ENCODE measurements at regions not wholly inside any gene's neighbourhood (a gene's known extent, or its start where the extent isn't known, plus 50 kb on each side); places are given as distances from the start of the nearest gene placed in this dataset.

GRCh38 chr12:76226397-76226796 lies 121.8 kb downstream of the BBS10 start:
- intact Hi-C loops (cut with micrococcal nuclease): no loop called here

GRCh38 chr12:76223869-76224268 lies 124.3 kb downstream of the BBS10 start:
- intact Hi-C loops (cut with micrococcal nuclease): no loop called here

- intact Hi-C loops (cut with micrococcal nuclease): no loop called here
Observed at GRCh38 chr12:76220980-76221379, 127.2 kb downstream of the BBS10 start.

GRCh38 chr12:76219806-76220205 lies 128.4 kb downstream of the BBS10 start:
- intact Hi-C loops (cut with micrococcal nuclease): no loop called here

- intact Hi-C loops (cut with micrococcal nuclease): no loop called here
Observed at GRCh38 chr12:76216585-76217472, 131.4 kb downstream of the BBS10 start.

GRCh38 chr12:76208129-76208528 lies 123.6 kb upstream of the NAP1L1 start:
- intact Hi-C loops (cut with micrococcal nuclease): no loop called here

- intact Hi-C loops (cut with micrococcal nuclease): no loop called here
Observed at GRCh38 chr12:76206677-76207072, 122.2 kb upstream of the NAP1L1 start.

GRCh38 chr12:76206039-76206676 lies 121.7 kb upstream of the NAP1L1 start:
- intact Hi-C loops (cut with micrococcal nuclease): no loop called here

GRCh38 chr12:76202621-76203020 lies 118.1 kb upstream of the NAP1L1 start:
- intact Hi-C loops (cut with micrococcal nuclease): no loop called here

- intact Hi-C loops (cut with micrococcal nuclease): no loop called here
Observed at GRCh38 chr12:76201758-76202157, 117.3 kb upstream of the NAP1L1 start.

GRCh38 chr12:76201316-76201715 lies 116.8 kb upstream of the NAP1L1 start:
- intact Hi-C loops (cut with micrococcal nuclease): no loop called here

- intact Hi-C loops (cut with micrococcal nuclease): no loop called here
Observed at GRCh38 chr12:76199808-76200207, 115.3 kb upstream of the NAP1L1 start.

GRCh38 chr12:76198839-76199238 lies 114.4 kb upstream of the NAP1L1 start:
- intact Hi-C loops (cut with micrococcal nuclease): no loop called here

GRCh38 chr12:76197283-76197682 lies 112.8 kb upstream of the NAP1L1 start:
- intact Hi-C loops (cut with micrococcal nuclease): no loop called here

- intact Hi-C loops (cut with micrococcal nuclease): no loop called here
Observed at GRCh38 chr12:76195920-76196319, 111.4 kb upstream of the NAP1L1 start.

GRCh38 chr12:76194724-76195123 lies 110.2 kb upstream of the NAP1L1 start:
- intact Hi-C loops (cut with micrococcal nuclease): no loop called here

GRCh38 chr12:76193961-76194360 lies 109.5 kb upstream of the NAP1L1 start:
- intact Hi-C loops (cut with micrococcal nuclease): no loop called here

- intact Hi-C loops (cut with micrococcal nuclease): no loop called here
Observed at GRCh38 chr12:76192416-76192815, 107.9 kb upstream of the NAP1L1 start.

GRCh38 chr12:76190299-76190698 lies 105.8 kb upstream of the NAP1L1 start:
- intact Hi-C loops (cut with micrococcal nuclease): no loop called here

- intact Hi-C loops (cut with micrococcal nuclease): no loop called here
Observed at GRCh38 chr12:76189851-76190250, 105.4 kb upstream of the NAP1L1 start.

- intact Hi-C loops (cut with micrococcal nuclease): no loop called here
Observed at GRCh38 chr12:76187177-76187576, 102.7 kb upstream of the NAP1L1 start.

GRCh38 chr12:76186131-76186906 lies 101.8 kb upstream of the NAP1L1 start:
- intact Hi-C loops (cut with micrococcal nuclease): no loop called here
